ENCODE measurements at regions not wholly inside any gene's neighbourhood (a gene's known extent, or its start where the extent isn't known, plus 50 kb on each side); places are given as distances from the start of the nearest gene placed in this dataset.

DNA sequence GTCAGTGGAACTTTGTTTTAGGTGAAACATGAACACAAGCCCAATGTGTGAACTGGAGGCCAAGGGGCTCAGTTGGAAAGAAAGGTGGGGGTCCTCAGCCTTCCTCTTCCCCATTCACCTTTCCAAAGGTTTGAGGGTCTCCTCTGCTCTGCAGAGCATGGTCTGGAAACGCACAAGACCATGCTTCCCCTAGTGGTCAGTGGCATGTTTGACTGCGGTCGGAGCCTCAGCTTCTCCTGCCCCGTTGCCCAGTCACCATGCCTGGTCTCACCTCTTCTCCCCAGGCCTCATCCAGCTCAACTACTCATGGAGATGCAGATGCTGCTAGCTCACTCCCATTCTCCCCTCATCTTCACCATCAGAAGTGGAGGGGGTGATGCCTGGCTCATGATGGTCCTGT is 340.3 kb downstream of the GADD45G start:
- Histone ChIP-seq H3K27me3 (ENCODE audit: insufficient read depth, low read depth, low read length) (no peaks in the 10 kb centered on the region), H3F3A (ENCODE audit: insufficient read depth, low read length, poor library complexity, severe bottlenecking) (no peaks in the 10 kb centered on the region), H3K4me2 (ENCODE audit: low read length) (no peak overlapping the region), H3K36me3 (ENCODE audit: insufficient read depth, low read length) (no peaks in the 10 kb centered on the region), H4K20me1 (ENCODE audit: insufficient read depth) (no peaks in the 10 kb centered on the region), H3K79me2 (replicated peaks; ENCODE audit: insufficient read depth, low read length) (no peaks in the 10 kb centered on the region), H2AFZ (ENCODE audit: low read depth, low read length) (no peak overlapping the region), H3K9me2 (ENCODE audit: insufficient read depth, low read length) (no peaks in the 10 kb centered on the region), H3K9me3 (ENCODE audit: low read length) (no peaks in the 10 kb centered on the region), H3K9ac (ENCODE audit: low read length) (no peak overlapping the region), H3K27ac (ENCODE audit: low read length) (no peak overlapping the region), H3K4me3 (ENCODE audit: low read length) (no peak overlapping the region)
- no peak for TF ChIP-seq RAD21 (conservative IDR thresholded peaks at IDR 0.05)
- TF ChIP-seq TAF1 (IDR thresholded peaks at IDR 0.05; ENCODE audit: low read depth) = no peak
- TF ChIP-seq, protein P1, sequence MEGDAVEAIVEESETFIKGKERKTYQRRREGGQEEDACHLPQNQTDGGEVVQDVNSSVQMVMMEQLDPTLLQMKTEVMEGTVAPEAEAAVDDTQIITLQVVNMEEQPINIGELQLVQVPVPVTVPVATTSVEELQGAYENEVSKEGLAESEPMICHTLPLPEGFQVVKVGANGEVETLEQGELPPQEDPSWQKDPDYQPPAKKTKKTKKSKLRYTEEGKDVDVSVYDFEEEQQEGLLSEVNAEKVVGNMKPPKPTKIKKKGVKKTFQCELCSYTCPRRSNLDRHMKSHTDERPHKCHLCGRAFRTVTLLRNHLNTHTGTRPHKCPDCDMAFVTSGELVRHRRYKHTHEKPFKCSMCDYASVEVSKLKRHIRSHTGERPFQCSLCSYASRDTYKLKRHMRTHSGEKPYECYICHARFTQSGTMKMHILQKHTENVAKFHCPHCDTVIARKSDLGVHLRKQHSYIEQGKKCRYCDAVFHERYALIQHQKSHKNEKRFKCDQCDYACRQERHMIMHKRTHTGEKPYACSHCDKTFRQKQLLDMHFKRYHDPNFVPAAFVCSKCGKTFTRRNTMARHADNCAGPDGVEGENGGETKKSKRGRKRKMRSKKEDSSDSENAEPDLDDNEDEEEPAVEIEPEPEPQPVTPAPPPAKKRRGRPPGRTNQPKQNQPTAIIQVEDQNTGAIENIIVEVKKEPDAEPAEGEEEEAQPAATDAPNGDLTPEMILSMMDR (IDR thresholded peaks at IDR 0.05; ENCODE audit: poor library complexity, severe bottlenecking) = no peak
- no peak for TF ChIP-seq SMC3 (conservative IDR thresholded peaks at IDR 0.05; ENCODE audit: poor library complexity)
- TF ChIP-seq EP300 (conservative IDR thresholded peaks at IDR 0.05; ENCODE audit: poor library complexity, severe bottlenecking) = no peak
- TF ChIP-seq, protein P2, sequence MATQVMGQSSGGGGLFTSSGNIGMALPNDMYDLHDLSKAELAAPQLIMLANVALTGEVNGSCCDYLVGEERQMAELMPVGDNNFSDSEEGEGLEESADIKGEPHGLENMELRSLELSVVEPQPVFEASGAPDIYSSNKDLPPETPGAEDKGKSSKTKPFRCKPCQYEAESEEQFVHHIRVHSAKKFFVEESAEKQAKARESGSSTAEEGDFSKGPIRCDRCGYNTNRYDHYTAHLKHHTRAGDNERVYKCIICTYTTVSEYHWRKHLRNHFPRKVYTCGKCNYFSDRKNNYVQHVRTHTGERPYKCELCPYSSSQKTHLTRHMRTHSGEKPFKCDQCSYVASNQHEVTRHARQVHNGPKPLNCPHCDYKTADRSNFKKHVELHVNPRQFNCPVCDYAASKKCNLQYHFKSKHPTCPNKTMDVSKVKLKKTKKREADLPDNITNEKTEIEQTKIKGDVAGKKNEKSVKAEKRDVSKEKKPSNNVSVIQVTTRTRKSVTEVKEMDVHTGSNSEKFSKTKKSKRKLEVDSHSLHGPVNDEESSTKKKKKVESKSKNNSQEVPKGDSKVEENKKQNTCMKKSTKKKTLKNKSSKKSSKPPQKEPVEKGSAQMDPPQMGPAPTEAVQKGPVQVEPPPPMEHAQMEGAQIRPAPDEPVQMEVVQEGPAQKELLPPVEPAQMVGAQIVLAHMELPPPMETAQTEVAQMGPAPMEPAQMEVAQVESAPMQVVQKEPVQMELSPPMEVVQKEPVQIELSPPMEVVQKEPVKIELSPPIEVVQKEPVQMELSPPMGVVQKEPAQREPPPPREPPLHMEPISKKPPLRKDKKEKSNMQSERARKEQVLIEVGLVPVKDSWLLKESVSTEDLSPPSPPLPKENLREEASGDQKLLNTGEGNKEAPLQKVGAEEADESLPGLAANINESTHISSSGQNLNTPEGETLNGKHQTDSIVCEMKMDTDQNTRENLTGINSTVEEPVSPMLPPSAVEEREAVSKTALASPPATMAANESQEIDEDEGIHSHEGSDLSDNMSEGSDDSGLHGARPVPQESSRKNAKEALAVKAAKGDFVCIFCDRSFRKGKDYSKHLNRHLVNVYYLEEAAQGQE (IDR thresholded peaks at IDR 0.05; ENCODE audit: borderline replicate concordance) = no peak
- no peak for TF ChIP-seq POLR2AphosphoS5 (IDR thresholded peaks at IDR 0.05)
- TF ChIP-seq MXI1 (conservative IDR thresholded peaks at IDR 0.05; ENCODE audit: poor library complexity, severe bottlenecking) = no peak
- no peak for TF ChIP-seq EZH2 (IDR thresholded peaks at IDR 0.05; ENCODE audit: borderline replicate concordance, insufficient read depth, low read length, poor library complexity, severe bottlenecking)

DNA sequence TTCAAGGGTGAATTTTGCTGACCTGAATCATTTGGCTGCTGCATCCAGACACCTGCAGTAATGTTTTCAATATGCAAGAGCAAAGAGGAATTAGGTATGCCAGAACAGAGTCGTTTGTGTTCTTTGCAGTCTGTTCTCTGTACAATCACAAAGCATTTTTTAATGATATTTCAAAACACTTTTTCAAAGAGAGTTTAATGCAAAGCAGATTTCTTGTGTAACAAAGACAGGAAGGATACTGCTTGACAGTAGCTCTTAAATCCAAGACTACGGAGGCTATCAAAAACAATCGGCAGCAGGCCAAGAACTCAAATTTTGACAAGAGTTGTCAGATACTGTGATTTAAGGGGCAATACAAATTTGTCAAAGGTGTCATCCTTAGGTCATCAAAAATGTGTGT is 341.9 kb downstream of the GADD45G start:
- Histone ChIP-seq H3K9me2 (ENCODE audit: insufficient read depth, low read length) (no peaks in the 10 kb centered on the region), H3K9ac (ENCODE audit: low read length) (no peak overlapping the region), H3K4me2 (ENCODE audit: low read length) (no peak overlapping the region), H3K27ac (ENCODE audit: low read length) (no peak overlapping the region), H3K27me3 (ENCODE audit: insufficient read depth, low read depth, low read length) (no peaks in the 10 kb centered on the region), H4K20me1 (ENCODE audit: insufficient read depth) (no peaks in the 10 kb centered on the region), H2AFZ (ENCODE audit: low read depth, low read length) (no peak overlapping the region), H3K36me3 (ENCODE audit: insufficient read depth, low read length) (no peaks in the 10 kb centered on the region), H3F3A (ENCODE audit: insufficient read depth, low read length, poor library complexity, severe bottlenecking) (no peaks in the 10 kb centered on the region), H3K79me2 (replicated peaks; ENCODE audit: insufficient read depth, low read length) (no peaks in the 10 kb centered on the region), H3K9me3 (ENCODE audit: low read length) (no peaks in the 10 kb centered on the region), H3K4me3 (ENCODE audit: low read length) (no peak overlapping the region)
- TF ChIP-seq MXI1 (conservative IDR thresholded peaks at IDR 0.05; ENCODE audit: poor library complexity, severe bottlenecking) (no peak), TAF1 (IDR thresholded peaks at IDR 0.05; ENCODE audit: low read depth) (no peak), RAD21 (conservative IDR thresholded peaks at IDR 0.05) (no peak), EP300 (conservative IDR thresholded peaks at IDR 0.05; ENCODE audit: poor library complexity, severe bottlenecking) (no peak), EZH2 (IDR thresholded peaks at IDR 0.05; ENCODE audit: borderline replicate concordance, insufficient read depth, low read length, poor library complexity, severe bottlenecking) (no peak), POLR2AphosphoS5 (IDR thresholded peaks at IDR 0.05) (no peak), SMC3 (conservative IDR thresholded peaks at IDR 0.05; ENCODE audit: poor library complexity) (no peak)
- TF ChIP-seq, protein P2 (IDR thresholded peaks at IDR 0.05; ENCODE audit: borderline replicate concordance) = no peak
- TF ChIP-seq, protein P1 (IDR thresholded peaks at IDR 0.05; ENCODE audit: poor library complexity, severe bottlenecking) = no peak
